GM12875 (cell line): ENCODE measurements at regions not wholly inside any gene's neighbourhood (a gene's known extent, or its start where the extent isn't known, plus 50 kb on each side); places are given as distances from the start of the nearest gene placed in this dataset.

Source experiments
- H3K4me3 ChIP-seq: one replicate; pipeline ENCODE4 v1.5.1; 2011; ENCODE audit warnings: low read depth, low read length, control low read depth
- TF ChIP-seq, protein P1 (sequence below): IDR thresholded peaks from 2 replicates; pipeline ENCODE4 v1.5.1; 2011; ENCODE audit warnings: low read depth, mild to moderate bottlenecking, control low read depth, inconsistent platforms, low read length, moderate library complexity, borderline replicate concordance; ENCODE audit not compliant: insufficient read depth

DNA sequence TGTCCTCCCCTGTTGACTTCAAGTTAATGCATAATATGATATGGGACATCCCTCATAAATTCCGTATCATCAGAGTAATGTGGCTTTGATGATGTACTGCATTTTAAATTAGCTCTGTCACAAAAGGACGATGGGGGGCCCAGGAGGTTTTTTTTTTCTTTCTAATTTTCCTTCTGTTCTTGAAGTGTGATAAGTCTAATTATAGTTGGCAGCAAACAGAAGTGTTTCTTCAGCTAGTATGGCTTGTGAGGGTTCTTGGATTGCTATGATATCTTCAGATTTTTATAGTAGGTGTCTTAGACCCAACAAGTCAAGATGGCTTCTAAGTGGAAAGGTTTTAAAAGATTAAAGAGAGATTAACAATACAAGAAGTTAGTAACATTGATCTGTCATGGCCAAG, 796.2 kb upstream of the RBFOX1 start:
- TF ChIP-seq, protein P1, sequence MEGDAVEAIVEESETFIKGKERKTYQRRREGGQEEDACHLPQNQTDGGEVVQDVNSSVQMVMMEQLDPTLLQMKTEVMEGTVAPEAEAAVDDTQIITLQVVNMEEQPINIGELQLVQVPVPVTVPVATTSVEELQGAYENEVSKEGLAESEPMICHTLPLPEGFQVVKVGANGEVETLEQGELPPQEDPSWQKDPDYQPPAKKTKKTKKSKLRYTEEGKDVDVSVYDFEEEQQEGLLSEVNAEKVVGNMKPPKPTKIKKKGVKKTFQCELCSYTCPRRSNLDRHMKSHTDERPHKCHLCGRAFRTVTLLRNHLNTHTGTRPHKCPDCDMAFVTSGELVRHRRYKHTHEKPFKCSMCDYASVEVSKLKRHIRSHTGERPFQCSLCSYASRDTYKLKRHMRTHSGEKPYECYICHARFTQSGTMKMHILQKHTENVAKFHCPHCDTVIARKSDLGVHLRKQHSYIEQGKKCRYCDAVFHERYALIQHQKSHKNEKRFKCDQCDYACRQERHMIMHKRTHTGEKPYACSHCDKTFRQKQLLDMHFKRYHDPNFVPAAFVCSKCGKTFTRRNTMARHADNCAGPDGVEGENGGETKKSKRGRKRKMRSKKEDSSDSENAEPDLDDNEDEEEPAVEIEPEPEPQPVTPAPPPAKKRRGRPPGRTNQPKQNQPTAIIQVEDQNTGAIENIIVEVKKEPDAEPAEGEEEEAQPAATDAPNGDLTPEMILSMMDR = no peak
- H3K4me3 ChIP-seq = no peak overlapping the region

DNA sequence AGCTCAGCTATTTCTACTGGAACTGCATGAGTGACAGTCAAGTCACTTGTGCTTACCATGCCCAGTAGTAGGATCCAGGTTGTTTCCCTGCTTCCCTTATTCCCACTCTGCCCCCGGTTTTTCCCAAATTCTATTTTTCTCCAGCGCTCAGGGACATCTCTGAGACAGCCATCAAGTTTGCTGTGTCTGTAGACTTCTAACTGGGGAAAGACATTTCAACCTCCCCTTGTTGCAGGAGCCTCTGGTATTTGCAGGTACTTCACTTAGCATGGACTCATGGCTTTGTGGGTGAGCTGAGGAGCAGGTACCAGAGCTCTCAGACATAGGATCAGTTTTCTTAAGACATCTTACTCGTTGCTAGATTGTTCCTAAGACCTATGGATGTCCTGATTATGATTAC, 801.6 kb upstream of the RBFOX1 start:
- H3K4me3 ChIP-seq = no peak overlapping the region
- TF ChIP-seq, protein P1 = no peak

DNA sequence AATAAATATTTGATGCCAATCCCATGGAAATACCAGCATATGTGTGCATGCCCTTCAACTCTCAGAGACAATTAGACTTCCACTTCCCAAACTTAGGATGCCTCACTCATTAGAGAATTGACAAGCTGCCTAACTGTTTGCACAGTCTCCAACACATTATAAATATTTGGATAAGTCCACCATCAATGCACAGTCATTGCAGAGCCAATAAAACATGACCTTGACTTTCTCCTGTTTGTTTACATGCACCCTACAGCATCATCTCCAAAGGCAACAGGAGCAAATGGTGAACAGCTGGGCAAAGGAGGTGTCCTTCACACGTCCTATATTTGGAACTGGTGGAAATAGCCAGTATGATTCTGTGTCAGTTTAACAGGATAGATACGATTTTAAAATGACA, 804.4 kb upstream of the RBFOX1 start:
- TF ChIP-seq, protein P1 = no peak
- H3K4me3 ChIP-seq = no peak overlapping the region

DNA sequence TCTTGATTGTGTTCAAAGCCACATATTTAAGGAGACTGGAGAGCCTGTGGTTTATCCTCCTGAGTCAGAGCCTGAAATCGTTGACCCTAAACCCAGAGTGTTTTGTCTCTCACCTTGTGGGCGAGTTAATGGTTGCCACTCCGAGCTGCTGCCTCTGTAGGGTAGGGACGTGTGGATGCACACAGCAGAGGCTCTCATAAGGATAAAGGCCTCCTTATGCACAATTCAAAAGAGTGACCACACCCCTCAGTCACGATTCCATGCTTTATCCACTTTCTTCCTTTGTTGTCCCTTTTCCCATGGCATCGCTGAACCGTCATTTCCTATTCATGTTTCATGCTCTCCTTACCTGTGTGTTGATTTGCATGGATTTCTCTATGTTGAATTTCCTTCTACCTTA, 805.0 kb upstream of the RBFOX1 start:
- TF ChIP-seq, protein P1 = no peak
- H3K4me3 ChIP-seq = no peak overlapping the region

DNA sequence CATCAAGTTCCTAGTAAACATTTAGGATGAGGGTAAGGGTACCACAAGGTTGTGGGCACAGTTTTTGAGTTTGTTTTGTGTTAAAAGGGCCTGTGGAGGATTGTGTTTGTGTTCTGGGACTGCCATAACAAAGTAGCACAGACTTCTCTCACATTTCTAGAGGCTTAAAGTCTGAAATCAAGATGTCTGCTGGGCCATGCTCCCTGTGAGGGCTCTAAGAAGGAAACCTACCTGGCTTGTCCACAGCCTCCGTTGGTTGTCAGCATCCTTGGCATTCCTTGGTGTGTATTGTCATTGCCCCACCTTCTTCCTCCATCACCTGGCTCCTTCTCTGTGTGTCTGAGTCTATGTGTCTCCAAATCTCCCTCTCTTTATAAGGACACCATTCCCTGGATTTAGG, 808.1 kb upstream of the RBFOX1 start:
- TF ChIP-seq, protein P1 = no peak
- H3K4me3 ChIP-seq = no peak overlapping the region

DNA sequence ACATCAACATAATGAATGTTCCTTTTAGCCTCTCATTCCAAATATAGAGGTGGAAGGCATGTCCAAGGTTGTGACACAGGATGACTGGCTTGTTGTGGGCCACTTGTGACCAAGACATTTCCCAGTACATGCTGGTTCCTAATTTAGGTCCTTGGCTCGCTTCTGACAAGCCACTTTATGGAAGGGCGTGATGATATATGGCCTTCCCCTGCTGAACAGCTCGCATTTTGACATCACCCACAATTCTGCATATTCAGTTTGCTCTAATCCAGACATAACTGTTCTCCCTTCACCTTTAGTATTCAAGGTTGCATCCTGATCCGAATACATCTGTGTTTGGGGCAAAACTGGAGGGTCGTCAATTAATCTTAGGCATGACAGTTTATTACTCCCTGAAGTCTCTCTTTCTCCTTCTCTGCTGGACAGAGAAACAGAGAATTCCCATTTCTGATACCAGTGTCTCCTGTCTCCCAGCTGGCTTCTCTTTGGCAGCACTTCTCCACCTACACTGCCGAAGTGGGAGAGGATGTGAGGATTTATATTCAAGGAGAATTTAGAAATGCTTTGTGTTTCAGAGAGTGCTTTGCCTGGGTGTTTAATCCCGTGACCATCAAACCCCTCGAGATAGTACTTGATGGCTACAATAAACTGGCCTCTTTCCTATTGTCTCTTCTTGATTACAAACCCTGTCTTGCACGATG, 815.5 kb upstream of the RBFOX1 start:
- H3K4me3 ChIP-seq = no peak overlapping the region
- TF ChIP-seq, protein P1 = no peak

DNA sequence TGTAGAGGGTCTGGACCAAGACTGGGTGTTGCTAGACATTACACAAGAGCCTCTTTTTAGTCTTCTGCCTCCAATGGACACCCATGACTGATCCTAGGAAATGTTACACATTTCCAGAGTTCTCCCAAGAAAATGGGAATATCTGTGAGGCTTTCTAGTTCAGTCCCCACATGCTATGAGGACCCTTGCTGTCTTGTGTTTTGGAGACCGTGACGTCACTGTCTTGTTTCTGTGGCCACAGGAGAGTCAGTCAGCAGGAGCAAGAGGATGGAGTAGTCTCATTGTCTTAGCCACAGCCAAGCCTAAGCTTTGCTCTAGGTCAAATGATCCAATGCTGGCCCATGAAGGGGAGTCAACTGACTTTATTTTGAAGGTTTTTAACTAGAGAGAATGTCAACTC, 820.1 kb upstream of the RBFOX1 start:
- TF ChIP-seq, protein P1 = no peak

More for the DNA sequence above, 820.1 kb upstream of the RBFOX1 start:
- no peak overlapping the region for H3K4me3 ChIP-seq
